NCI-H510A treated with DMSO at 0.1 percent for 48 hours (cell line): ENCODE measurements at regions not wholly inside any gene's neighbourhood (a gene's known extent, or its start where the extent isn't known, plus 50 kb on each side); places are given as distances from the start of the nearest gene placed in this dataset.
"Not testable (repeated sequence)": the region's sequence is repeated elsewhere in the genome, so short reads cannot be mapped to it uniquely, and the experiment has no call there.

Experiments used
- DNase-seq: peaks from one replicate; lab custom pipeline; 2025; lab: John Stamatoyannopoulos, UW

DNA sequence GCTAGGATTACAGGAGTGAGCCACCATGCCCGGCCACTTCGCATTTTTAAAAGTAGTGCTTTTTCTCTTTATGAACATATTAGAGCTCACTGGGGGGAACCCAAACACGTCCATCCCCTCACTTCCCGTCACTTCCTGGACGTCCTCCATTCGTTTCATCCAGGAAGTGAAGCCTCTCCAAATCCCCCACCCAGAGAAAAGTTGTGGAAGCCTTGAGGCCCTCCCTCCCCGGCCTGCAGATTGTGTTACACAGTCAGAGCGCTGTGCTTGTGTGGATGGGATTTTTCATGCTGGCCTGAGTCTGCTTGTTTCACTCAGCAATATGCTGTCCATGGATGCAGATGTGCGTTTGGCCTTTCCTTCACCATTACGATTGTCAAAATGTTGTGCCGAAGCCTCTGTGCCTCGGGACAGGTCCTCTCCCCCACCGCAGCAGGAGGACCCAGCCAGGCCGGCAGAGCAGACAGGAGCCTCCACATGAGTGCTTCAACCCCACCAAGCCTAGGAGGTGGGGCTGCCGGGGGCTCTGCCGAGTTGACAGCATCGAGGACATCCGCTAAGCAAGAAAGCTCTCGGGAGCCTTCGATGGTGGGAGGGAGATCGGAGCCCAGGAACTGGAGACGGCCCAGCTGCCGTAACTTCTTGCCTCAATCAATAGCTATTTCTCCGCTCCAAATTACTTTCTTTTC is 121.6 kb upstream of the PPP1R26 start:
- DNase-seq: no peak

DNA sequence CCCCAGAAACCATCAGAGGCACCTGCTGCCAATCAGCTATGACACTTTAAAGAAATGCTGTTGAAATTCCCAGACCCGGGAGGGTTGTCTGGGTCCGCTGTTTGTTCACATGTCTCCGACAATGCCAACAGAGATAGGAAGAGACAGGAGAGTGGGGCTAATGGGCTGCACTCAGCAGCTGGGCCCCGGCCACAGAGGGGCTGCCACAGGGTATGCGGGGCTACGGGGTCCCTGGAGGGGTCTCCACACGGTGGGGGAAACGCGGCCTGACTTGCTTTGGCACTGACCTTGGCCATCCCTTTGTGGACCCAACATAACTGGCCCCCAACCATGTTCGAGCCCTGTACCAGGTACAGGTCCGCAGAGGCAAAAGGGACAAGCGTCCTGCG is 121.0 kb upstream of the PPP1R26 start:
- no peak for DNase-seq

DNA sequence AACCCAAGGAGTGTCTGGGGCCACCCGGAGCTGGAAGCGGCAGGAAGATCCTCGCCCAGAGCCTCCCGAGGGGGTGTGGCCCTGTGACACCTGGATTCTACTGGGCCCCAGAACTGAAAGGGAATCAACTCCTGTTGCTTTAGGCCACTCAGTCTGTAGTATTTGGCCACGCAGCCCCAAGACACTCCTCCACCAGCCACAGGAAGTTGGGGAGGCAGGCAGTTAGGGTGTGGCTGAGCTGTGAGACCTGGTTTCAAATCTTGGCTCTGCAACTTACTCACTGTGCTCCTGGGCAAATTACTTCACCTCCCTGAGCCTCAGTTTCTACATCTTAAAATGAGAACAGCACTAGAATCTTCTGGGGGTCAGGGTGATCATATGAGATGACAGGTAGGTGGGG is 119.8 kb upstream of the PPP1R26 start:
- no peak for DNase-seq

DNA sequence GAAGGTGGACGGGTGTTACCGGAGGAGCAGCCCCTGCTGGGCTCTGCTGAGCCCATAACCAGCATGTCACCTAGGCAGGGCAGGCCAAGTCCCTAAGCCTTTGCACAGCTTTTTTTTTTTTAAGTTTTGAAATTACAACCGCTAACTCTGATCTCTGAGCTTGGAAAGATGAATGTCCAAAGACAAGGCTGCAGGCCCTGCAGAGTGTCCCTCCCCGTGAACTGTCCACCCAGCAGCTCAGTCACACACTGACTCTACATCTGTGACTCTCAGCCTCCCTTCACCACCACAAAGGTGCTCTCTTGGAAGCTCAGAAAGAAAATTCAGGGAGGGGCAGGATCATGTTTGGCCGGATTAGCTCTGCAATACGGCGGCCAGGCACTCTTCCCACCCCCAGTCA is 119.0 kb upstream of the PPP1R26 start:
- no peak for DNase-seq

DNA sequence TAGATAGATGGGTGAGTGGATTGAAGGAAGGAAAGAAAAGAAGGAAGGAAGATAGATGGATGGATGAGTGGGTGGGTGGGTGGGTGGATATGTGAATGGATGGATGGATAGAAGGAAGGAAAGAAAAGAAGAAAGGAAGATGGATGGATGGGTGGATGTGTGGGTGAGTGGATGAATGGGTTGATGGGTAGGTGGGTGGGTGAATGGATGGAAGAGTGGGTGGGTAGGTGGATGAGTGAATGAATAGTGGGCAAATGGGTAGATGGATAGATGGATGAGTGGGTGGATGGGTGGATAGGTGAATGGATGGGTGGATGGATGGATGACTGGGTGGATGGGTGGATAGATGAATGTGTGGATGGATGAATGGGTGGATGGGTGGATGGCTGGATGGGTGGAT is 117.9 kb upstream of the PPP1R26 start:
- DNase-seq: not testable (repeated sequence)

DNA sequence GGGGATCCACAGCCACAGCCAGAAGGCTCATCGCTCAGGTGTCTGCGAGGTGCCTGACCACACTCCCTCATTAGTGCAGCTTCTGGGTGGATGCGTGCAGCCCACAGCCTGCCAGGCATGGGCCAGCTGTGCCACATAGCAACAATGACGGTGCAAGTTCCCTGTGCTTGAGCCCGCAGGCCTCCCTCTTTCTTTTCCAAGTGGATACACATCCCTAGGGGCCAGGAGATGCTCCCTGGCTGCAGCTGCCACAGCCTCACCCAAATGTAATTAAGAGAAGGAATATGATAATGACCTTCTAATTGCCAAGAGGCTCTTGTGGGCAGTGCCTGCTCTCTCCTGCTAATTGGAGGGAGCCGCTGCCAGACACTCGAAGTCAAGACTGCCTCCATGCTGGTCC is 116.0 kb upstream of the PPP1R26 start:
- no peak for DNase-seq

DNA sequence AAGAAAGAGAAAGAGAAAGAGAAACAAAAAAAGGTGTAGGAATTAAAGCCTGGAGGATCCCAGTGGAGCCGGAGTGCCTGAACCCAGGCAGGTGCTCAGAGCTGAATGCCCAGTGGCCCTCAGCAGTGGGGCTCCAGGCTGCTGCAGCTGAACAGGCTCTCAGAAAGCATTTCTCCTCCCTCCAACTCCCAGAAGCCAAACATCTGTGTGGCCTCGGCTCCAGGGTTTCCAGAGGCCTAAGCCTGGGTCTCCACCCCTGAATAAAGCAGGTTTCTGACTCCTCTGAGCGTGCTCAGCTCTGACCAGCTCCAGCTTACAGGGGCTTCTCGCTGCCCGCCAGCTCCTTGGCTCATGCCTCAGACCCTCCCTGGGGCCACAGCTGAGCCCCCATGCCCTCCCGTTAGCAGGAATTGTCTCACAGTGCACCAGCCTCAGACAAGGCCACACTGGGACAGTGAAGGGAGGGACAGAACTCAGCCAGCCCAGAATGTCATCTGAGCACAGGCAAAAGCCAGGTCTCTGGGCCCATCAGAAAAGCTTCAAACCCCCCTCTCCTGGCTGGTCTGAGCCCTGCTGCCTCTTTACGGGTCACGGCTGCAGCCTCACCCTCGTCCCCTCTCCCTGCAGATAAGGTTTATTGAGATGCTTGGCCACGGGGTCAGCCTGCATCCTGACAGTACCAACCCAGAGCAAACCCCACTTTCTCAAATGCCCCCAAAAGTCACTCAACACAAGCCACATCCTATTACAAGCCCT is 114.4 kb upstream of the PPP1R26 start:
- no peak for DNase-seq

DNA sequence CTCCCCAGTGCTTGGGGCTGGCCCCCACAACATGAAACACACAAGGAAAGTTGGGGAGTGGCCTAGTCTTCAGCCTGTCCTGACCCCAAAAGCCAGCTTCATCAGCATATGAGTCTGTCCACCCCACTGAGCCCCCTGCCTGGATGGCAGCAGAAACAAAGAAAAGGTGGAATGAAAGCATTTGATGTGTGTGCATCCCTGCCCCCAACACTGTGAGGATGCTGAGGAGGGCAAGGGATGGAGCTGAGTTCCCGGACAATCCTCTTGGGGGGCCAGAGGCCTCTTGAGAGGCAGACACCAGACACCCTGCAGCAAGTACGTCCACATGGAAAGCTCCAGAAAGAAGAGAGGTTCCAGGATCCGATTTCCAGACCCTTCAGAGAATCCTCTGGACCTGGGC is 113.5 kb upstream of the PPP1R26 start:
- DNase-seq: no peak

DNA sequence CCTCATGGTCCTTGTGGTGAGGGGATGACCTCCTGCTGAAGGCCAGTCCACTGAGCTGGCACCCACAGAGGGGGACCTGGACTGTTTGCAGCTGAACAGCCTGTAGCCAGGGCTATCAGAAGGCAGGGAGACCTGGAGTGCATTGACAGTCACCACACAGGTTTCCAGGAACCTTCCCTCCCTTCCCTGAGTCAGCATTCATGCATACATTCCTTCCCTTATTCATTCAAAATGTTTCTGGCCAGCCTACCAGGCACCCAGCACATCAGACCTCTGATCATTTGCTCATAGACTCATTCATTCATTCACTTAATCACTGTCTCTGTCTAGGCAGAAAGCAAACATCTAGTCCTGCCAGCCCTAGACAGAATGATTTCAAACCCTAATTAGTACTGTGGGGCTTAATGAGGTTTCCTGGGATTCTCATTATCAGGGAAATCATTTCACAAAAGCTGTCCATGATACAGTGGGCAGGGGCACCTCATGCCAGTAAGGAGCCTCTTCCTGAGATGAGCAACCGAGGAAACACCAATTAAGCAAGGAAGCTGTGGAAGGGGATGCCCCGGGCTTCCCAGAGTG is 110.1 kb upstream of the PPP1R26 start:
- no peak for DNase-seq

DNA sequence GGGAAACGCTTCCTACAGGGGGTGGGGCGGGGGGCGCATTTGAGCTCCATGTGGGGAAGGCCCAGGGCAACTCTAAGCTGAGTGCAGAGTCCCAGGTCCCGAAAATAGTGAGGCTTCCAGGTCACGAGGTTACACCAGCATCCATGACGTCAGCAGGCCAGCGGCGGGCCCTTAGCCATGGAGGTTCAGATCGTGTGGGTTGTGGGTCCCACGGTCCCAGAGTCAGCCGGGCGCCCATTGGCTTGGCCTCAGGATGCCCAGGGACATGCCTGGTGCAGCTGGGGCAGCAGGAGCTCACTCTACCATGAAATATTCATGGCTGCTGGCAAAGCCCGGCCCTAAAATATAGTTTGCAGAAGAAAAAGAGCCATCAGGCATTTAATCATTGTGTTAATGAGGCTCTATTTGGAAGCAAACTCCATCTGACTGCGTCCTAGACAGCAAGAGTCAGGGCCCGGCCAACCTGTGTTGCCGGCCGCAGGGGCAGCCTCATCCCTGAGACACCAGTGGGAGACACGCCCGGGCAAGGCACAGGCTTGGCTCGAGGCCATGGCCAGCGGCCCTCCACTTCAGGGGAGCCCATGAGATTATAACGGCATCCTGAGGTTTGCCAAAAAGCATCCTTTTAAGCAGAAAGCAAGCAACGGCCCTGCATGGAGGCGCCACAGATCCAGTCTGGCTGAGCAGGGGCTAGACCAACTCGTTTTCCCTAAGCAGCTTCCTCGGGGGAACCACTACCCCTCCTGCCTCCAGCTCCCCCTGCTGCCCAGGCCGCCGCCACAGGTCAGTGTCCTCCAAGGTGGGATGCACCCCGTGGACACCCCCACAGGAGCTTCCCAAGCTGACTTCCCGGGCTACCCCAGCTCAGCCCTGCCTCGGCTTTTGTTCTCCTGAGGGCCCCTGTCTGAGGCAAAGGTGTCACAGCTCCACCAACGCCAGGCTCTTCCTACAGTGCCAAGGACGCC is 108.9 kb upstream of the PPP1R26 start:
- DNase-seq: no peak

DNA sequence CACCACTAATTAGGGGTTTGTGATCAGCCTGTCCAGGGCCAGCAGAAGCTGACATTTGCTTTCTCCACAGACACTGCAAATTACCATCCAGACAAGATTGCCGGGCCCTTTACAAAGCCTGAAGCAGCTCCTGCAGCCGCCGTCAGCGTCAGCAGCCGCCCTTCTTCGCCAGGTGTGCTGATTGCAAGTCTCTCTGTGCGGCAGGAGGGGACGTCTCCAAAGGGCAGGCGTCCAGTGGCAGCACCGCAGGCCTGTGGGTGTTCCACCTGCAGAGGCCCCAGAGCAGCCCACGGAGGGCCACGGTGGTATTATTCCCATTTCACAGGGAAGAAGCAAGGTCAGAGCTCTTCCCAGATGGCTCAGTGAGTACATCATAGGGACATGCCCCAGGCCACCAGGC is 108.0 kb upstream of the PPP1R26 start:
- DNase-seq: no peak

DNA sequence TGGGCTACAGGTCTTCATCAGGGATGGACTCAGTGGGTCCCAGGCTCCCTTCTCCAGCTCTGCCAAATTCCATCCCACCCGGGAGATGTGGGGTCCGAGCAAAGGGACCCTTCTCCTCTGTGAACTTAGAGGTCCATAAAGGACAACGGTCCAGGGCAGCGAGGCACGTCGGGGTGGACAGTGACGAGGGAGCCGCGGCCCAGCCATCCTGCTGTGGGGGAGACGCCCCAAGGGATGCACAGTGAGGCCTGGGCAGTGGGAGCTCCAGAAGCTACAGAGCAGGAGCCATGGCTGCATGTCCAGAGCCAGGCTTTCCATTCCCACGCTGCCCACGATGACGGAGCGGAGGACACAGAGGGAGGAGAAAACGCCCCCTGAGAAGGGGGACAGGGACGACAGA is 107.5 kb upstream of the PPP1R26 start:
- no peak for DNase-seq

DNA sequence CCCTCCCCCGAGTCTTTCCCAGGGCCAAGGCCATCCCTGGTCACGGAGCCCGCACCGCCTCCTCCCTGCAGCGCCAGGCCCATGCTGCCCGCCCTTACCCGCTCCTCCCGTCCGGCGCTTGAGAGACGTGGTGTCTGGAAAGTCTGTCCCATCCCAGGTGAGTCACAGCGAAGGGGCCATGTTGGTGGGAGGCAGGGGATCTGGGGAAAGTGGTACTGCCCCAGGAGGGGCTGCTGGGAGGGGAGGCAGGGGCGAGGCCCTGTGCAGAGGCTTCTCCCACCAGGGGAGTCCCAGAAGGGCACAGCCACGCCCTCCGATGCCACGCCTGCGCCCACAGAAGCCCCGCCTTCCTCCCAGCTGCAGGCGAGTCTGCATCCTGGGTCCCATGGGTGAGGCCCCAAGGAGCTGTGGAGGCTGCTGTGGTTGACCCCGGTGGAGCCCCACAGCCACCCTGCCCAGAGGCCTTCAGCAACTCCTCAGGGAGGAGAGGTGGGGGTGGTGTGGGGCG is 107.0 kb upstream of the PPP1R26 start:
- no peak for DNase-seq

DNA sequence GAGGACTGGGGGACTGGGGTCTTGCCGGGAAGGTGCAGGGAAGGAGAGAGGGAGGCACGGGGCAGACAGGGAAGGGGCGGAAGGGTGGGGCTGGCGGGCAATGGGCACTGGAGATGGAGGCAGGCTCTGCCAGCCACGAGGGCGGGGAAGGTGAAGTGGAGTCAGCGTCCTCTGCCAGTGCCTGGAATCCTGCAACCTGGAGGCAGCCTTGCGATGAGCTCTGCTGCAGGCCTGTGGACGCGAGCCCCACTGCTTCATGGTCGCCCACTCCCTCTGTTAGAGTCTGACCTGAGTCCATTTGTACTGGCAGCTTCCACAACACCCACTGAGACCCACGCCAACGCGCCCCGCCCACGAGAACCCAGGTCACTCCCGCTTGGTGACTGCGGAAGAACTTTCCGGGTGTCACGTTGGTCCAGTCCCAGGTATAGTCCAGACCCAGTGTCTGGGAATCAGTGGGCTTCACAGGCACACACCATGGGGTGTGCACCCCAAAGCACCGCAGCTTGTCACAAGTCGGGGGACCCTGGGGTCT is 106.4 kb upstream of the PPP1R26 start:
- no peak for DNase-seq

DNA sequence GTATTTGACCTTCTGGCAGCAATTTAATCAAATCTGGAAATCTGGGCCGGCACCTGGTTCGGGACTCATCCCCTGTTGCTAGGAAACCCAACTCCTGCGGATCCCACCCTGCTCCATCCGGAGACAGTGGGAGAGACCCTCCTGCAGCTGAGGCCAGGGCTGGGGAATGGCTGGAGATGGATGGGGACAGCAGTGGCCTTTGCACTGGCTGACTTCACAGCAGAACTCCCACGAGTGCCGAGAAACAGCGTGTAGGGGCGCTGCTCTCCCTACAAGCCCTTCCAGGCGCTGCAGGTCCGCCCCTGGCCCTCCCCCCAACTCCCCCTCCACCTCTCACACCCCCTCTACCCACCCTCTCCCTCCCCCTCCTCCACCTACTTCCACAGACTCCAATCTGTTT is 105.8 kb upstream of the PPP1R26 start:
- no peak for DNase-seq

DNA sequence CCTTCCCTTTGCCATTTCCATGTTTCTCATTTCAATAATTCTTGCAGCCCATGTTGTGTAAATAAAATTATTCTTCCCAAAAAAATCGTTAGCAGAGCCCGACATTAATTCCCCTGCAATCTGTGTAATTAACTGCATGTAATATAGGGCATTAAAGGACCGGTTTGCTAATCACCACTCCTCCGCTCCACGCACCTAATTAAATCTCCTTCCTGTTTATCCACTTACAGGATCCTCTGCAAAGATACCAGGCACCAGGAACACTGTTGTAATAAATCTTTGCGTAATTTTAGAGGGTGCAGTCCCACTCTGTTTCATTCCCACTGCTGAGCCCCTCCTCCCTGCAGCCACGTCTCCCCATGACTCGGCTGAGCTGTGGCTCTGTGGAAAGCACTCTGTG is 105.0 kb upstream of the PPP1R26 start:
- DNase-seq: no peak

DNA sequence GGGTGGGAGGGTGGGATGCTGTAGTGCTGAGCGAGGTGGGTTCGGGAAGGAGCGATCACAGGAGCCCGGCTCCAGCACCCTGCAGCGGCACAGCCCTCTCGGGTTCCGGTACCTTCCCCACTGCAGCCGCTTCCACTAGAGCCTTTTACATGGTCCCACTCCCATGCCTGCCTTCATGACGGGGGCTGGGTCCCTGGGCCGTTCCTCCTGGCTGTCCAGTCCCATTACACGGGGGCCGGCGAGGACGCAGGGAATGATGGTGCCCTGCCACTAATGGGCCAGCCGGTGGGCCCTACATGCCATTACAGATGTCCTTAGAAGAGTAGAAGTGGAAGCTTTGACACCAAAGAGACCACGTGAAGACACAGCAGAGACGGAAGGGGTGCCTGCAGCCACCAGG is 104.6 kb upstream of the PPP1R26 start:
- no peak for DNase-seq

DNA sequence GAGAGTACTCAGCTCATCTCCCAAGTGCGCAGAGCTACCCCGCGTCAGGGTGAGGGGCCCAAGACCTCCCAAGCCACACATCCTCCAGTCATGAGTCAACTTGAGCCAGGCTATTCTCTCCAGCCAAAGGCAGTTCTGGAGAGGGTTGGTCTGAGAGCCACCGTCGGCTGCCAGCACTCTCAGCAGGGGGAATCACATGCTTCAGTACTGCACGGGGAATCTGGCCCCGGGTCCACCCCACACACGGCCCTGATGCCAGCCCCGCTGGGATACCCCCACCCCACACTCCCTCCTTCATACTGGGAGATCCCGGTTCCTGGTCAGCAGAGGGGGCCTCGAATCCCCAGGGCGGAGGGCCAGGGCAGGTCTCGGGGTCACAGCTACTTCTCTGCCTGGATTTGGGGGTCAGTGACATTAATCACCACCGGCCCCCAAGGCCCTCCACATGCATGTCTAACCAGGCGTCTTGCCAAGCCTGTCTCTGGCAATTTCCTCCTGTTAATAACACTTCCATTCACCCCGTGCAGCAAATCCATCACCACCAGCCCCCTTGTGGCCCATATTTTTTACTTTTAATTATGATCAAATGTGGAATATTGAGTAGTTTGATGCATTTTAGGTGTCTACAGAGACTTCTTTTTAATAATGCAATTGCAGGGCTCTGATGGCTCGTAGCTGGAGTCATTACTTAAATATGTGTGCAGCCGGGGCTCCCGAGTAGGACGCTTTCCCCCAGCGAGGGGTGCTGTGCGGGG is 102.9 kb upstream of the PPP1R26 start:
- no peak for DNase-seq

DNA sequence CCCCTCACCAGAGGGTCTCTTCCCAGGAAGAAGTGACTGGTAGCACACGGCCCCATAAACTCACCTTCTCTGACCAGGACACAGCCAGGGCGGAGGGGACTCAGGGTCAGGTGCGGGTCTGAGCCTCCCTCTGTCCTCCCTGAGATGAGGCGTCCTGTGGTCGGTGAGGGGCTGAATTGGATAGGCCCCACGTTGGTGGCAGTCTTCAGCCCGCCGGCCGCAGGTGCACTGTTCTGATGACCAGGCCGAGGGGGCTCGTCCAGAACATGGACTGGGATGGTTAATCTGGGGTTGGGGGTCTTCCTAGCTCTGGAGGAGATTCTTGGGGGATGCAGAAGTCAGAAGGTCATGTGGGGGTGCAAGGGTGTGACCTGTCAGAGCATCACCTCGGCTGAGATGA is 102.2 kb upstream of the PPP1R26 start:
- no peak for DNase-seq

DNA sequence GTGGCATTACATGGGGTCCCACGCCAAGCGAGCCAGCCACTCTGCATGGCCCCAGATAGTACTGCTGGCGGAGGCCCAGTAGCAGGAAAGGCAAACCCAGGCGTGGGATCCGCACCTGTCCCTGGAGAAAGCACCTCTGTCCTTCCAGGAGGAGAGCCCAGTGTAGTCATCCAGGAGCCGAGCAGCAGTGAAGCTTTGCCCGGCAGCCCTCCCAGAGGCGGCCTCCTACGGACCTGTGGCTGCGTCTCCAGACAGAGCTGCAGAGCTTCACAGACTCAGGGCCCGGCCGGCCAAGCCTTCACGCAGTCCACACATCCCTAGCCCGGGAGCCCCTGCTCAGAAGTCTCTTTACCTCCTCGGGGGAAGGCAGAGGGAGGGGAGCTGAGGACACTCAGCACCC is 100.8 kb upstream of the PPP1R26 start:
- DNase-seq: no peak
